Hepatocyte (in vitro differentiated cells): ENCODE measurements at regions not wholly inside any gene's neighbourhood (a gene's known extent, or its start where the extent isn't known, plus 50 kb on each side); places are given as distances from the start of the nearest gene placed in this dataset.

Source experiments
- CTCF ChIP-seq: fragments of 200-600 bp; sonication (generic); IDR thresholded peaks from 2 replicates; pipeline ENCODE4 v1.5.1; 2016; ENCODE audit warnings: antibody characterized with exemption, mild to moderate bottlenecking; ENCODE audit not compliant: poor library complexity
- EZH2 ChIP-seq: fragments of 200-600 bp; sonication (generic); IDR thresholded peaks from 2 replicates; pipeline ENCODE4 v1.6.1; 2016; ENCODE audit warnings: antibody characterized with exemption, mild to moderate bottlenecking, borderline replicate concordance

GRCh38 chr14:29097476-29097875 is 330.9 kb downstream of the FOXG1 start:
- TF ChIP-seq CTCF (no peak), EZH2 (no peak)
